Upper lobe of left lung (tissue), 4 donors: ENCODE measurements at regions not wholly inside any gene's neighbourhood (a gene's known extent, or its start where the extent isn't known, plus 50 kb on each side); places are given as distances from the start of the nearest gene placed in this dataset.

ENCODE experiments used
- CTCF ChIP-seq, 6 experiments: fragments of 450-650 bp in 4 of 6; fragments of 200-600 bp in 2 of 6; sonication (generic) in 2 of 6; IDR thresholded peaks; one replicate each; pipeline ENCODE4 v1.5.1; 2016 to 2019; ENCODE audit warnings: antibody characterized with exemption in 6 of 6
- EP300 ChIP-seq, 4 donors: sonication (generic); formaldehyde crosslinking; IDR thresholded peaks; one replicate each; pipeline ENCODE4 v1.5.1; 2017; ENCODE audit warnings: antibody characterized with exemption in 4 of 4, control low read depth in 2 of 4
- POLR2A ChIP-seq, 4 donors: fragments of 450-650 bp; IDR thresholded peaks; one replicate each; pipeline ENCODE4 v1.5.1; 2016 to 2017; ENCODE audit warnings: antibody characterized with exemption in 4 of 4, mild to moderate bottlenecking in 2 of 4

- no peak for TF ChIP-seq CTCF (IDR thresholded peaks at IDR 0.05)
- TF ChIP-seq EP300 (IDR thresholded peaks at IDR 0.05): no peak
- TF ChIP-seq POLR2A (IDR thresholded peaks at IDR 0.05): no peak
Measured at GRCh38 chr15:53080484-53080883, 290.3 kb upstream of the ONECUT1 start.
